AG09309 (cell line): ENCODE measurements at regions not wholly inside any gene's neighbourhood (a gene's known extent, or its start where the extent isn't known, plus 50 kb on each side); places are given as distances from the start of the nearest gene placed in this dataset.

Experiments
- DNase-seq: peaks from one replicate; pipeline ENCODE4 v3.0.0-alpha.2; 2010; ENCODE audit warnings: low read depth
- H3K4me3 ChIP-seq: 2 replicates; pipeline ENCODE4 v1.5.1; 2011; ENCODE audit warnings: mild to moderate bottlenecking, low read depth, low read length, moderate library complexity; ENCODE audit not compliant: control insufficient read depth
- TF ChIP-seq, protein P1 (sequence below): IDR thresholded peaks from 2 replicates; pipeline ENCODE4 v1.5.1; 2011; ENCODE audit warnings: mild to moderate bottlenecking, low read depth, low read length, inconsistent platforms; ENCODE audit not compliant: insufficient read depth, control insufficient read depth; ENCODE audit errors: missing control alignments

- TF ChIP-seq, protein P1, sequence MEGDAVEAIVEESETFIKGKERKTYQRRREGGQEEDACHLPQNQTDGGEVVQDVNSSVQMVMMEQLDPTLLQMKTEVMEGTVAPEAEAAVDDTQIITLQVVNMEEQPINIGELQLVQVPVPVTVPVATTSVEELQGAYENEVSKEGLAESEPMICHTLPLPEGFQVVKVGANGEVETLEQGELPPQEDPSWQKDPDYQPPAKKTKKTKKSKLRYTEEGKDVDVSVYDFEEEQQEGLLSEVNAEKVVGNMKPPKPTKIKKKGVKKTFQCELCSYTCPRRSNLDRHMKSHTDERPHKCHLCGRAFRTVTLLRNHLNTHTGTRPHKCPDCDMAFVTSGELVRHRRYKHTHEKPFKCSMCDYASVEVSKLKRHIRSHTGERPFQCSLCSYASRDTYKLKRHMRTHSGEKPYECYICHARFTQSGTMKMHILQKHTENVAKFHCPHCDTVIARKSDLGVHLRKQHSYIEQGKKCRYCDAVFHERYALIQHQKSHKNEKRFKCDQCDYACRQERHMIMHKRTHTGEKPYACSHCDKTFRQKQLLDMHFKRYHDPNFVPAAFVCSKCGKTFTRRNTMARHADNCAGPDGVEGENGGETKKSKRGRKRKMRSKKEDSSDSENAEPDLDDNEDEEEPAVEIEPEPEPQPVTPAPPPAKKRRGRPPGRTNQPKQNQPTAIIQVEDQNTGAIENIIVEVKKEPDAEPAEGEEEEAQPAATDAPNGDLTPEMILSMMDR: no peak
- no peak for DNase-seq
Observed at GRCh38 chr15:87731630-87732029, 524.9 kb downstream of the NTRK3 start.

GRCh38 chr15:87730706-87731105 lies 525.8 kb downstream of the NTRK3 start:
- TF ChIP-seq, protein P1: no peak
- no peak for DNase-seq
- H3K4me3 ChIP-seq: no peak overlapping the region

More at GRCh38 chr15:87731630-87732029, 524.9 kb downstream of the NTRK3 start:
- no peak overlapping the region for H3K4me3 ChIP-seq

DNA sequence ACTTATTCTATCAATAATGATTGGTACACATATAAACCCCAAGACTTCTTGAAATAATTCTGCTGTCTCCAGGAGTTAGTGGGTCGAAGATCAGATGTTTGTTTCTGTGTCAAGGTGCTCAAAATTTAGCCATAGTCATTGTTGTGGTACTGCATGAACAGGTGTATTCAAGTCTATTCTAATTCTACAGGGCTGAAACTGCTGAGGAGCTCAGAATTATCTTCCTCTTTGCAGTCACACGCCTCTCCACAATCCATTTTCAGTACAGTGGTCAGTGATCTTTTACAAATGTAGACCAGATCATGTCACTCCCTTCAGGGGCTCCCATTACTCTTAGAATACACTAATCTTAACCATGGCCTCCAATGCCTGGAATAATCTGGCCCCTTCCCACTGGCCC lies 527.5 kb downstream of the NTRK3 start:
- TF ChIP-seq, protein P1: no peak
- no peak for DNase-seq
- no peak overlapping the region for H3K4me3 ChIP-seq

DNA sequence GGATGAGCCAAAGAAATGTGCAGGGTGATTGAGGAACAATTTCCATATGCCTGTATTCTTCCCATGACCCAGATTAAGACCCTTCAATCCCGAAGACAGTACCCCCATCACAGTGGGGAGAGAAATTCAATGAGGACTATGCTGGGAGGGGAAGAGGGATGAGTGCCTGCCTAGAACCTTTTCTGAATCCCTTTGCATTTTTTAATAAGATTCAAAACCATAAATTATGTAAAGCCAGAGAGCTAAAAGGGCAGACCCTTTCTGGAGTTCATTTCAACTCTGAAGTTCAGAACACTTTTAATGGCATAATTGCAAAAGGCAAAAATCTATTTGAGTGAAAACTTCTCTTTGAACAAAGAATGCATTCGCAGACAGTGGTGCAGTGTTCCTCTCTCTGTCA lies 529.5 kb downstream of the NTRK3 start:
- TF ChIP-seq, protein P1: no peak
- no peak overlapping the region for H3K4me3 ChIP-seq
- no peak for DNase-seq

DNA sequence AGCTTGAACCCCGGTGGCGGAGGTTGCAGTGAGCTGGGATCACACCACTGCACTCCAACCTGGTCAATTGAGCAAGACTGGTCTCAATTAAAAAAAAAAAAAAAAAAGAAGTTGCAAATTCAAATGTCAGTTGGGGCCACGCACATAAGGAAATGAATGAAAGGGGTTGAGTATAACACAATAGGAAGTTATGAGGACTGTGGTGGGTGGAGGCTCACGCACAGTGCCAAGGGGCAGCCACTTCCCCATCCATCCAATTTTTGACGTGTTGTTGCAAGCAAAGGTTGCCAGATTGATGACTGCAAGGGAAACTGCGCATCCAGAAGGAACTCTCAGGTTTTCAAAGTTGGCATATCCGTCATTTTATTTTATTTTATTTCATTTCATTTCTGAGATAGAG lies 532.2 kb downstream of the NTRK3 start:
- H3K4me3 ChIP-seq: no peak overlapping the region
- no peak for DNase-seq
- TF ChIP-seq, protein P1: no peak

- DNase-seq: no peak
- TF ChIP-seq, protein P1: no peak
- H3K4me3 ChIP-seq: no peak overlapping the region
Observed at GRCh38 chr15:87722941-87723691, 533.4 kb downstream of the NTRK3 start.
